CD4-positive, alpha-beta memory T cell (primary cell): ENCODE measurements at regions not wholly inside any gene's neighbourhood (a gene's known extent, or its start where the extent isn't known, plus 50 kb on each side); places are given as distances from the start of the nearest gene placed in this dataset.
"Not testable (repeated sequence)": the region's sequence is repeated elsewhere in the genome, so short reads cannot be mapped to it uniquely, and the experiment has no call there.

Experiments
- CTCF ChIA-PET: fragments of 350-600 bp; sonication (Branson Sonifier 250); formaldehyde crosslinking; loops from one replicate; lab custom pipeline; 2021; ENCODE audit warnings: inconsistent platforms; ENCODE audit not compliant: partially characterized antibody; lab: Charles Lee
- POLR2A ChIA-PET: fragments of 350-600 bp; sonication (Branson Sonifier 250); formaldehyde crosslinking; loops from one replicate; lab custom pipeline; 2021; ENCODE audit not compliant: partially characterized antibody; lab: Charles Lee
- DNase-seq, 5 donors: peaks; one replicate each; pipeline versions ENCODE4 v3.0.0 to v3.0.0-alpha.2; 2020 to 2022; ENCODE audit warnings: mixed read lengths in 1 of 5
- H3K27ac ChIP-seq: one replicate; pipeline ENCODE4 v1.7.0; 2013; ENCODE audit warnings: low read depth, low read length
- H3K27me3 ChIP-seq: 2 replicates; pipeline ENCODE4 v1.7.0; 2013; ENCODE audit warnings: mild to moderate bottlenecking, low read length, moderate library complexity; ENCODE audit not compliant: insufficient read depth
- H3K36me3 ChIP-seq: 2 replicates; pipeline ENCODE4 v1.7.0; 2013; ENCODE audit warnings: mild to moderate bottlenecking, low read length, moderate library complexity; ENCODE audit not compliant: insufficient read depth
- H3K4me1 ChIP-seq: 2 replicates; pipeline ENCODE4 v1.7.0; 2013; ENCODE audit warnings: mild to moderate bottlenecking, low read length, moderate library complexity; ENCODE audit not compliant: insufficient read depth
- H3K4me3 ChIP-seq, 2 donors: one replicate each; pipeline ENCODE4 v1.7.0; 2013; ENCODE audit warnings: low read length in 2 of 2, mild to moderate bottlenecking in 1 of 2
- H3K9me3 ChIP-seq, 2 donors: one replicate each; pipeline ENCODE4 v1.7.0; 2013; ENCODE audit warnings: low read length in 2 of 2, control low read depth in 1 of 2; ENCODE audit not compliant: control insufficient read depth in 1 of 2
- H3K27ac Mint-ChIP-seq, 7 donors: one replicate each; pipeline ENCODE4 v1.8.0; 2020 to 2021; ENCODE audit warnings: mixed read lengths in 7 of 7, mild to moderate bottlenecking in 6 of 7, inconsistent platforms in 3 of 7, moderate library complexity in 3 of 7
- H3K27me3 Mint-ChIP-seq, 2 donors: one replicate each; pipeline ENCODE4 v1.8.0; 2020 to 2021; ENCODE audit warnings: mixed read lengths in 2 of 2
- H3K36me3 Mint-ChIP-seq, 2 donors: one replicate each; pipeline ENCODE4 v1.8.0; 2020 to 2021; ENCODE audit warnings: mixed read lengths in 2 of 2, inconsistent platforms in 1 of 2, mild to moderate bottlenecking in 1 of 2
- H3K4me1 Mint-ChIP-seq, 4 donors: one replicate each; pipeline ENCODE4 v1.8.0; 2020 to 2021; ENCODE audit warnings: mixed read lengths in 4 of 4, mild to moderate bottlenecking in 1 of 4
- H3K4me3 Mint-ChIP-seq, 8 donors: one replicate each; pipeline ENCODE4 v1.8.0; 2020 to 2021; ENCODE audit warnings: mixed read lengths in 8 of 8, mild to moderate bottlenecking in 7 of 8, moderate library complexity in 6 of 8, inconsistent platforms in 3 of 8
- H3K9me3 Mint-ChIP-seq, 8 donors: one replicate each; pipeline ENCODE4 v1.8.0; 2020 to 2021; ENCODE audit warnings: mixed read lengths in 8 of 8, mild to moderate bottlenecking in 5 of 8, inconsistent platforms in 3 of 8, moderate library complexity in 1 of 8
- intact Hi-C: fragments of 100-400 bp; cut with micrococcal nuclease; formaldehyde crosslinking; loops from one replicate; pipeline ENCODE4 v1.15.1; 2023

DNA sequence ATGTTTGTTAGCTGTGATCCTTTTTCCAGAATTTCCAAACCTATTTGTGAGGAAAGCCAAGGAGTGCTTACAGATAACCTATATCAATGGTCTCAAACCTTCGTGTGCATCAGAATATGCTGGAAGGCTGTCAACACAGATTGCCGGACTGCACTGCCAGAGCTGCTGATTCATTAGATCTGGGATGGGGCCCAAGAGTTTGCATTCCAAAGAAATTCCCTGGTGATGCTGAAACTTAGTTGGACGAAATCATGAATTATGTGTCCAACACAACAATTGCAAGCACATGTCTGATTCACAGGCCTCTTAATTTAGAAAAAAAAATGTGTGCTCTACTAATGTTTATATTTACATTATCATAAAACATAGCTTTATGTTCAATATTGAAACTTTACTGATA, 544.0 kb upstream of the AMOT start:
- Histone ChIP-seq H3K4me1 (no peaks in the 10 kb centered on the region), H3K27me3 (no peaks in the 10 kb centered on the region), H3K36me3 (no peaks in the 10 kb centered on the region), H3K27ac (no peak overlapping the region), H3K4me3 (no peak overlapping the region), H3K9me3 (no peaks in the 10 kb centered on the region)
- Mint-ChIP-seq H3K36me3 (no peaks in the 10 kb centered on the region), H3K27me3 (no peaks in the 10 kb centered on the region), H3K4me1 (no peaks in the 10 kb centered on the region), H3K27ac (no peak overlapping the region), H3K9me3 (peaks cover 0 to 5% (median 0%) of the 10 kb centered on the region in 8 donors), H3K4me3 (no peak overlapping the region)
- ChIA-PET POLR2A (no interaction called here), CTCF (no interaction called here)
- no peak for DNase-seq
- intact Hi-C loops = no loop called here

GRCh38 chrX:113373421-113373820, 532.8 kb upstream of the AMOT start:
- H3K9me3 ChIP-seq, CTCF ChIA-PET, H3K36me3 ChIP-seq, H3K9me3 Mint-ChIP-seq, H3K4me3 Mint-ChIP-seq, intact Hi-C loops, H3K4me1 ChIP-seq, H3K4me1 Mint-ChIP-seq, DNase-seq, H3K27me3 Mint-ChIP-seq, POLR2A ChIA-PET, H3K36me3 Mint-ChIP-seq, H3K27ac Mint-ChIP-seq, H3K27ac ChIP-seq, H3K4me3 ChIP-seq, H3K27me3 ChIP-seq: not testable (repeated sequence)

DNA sequence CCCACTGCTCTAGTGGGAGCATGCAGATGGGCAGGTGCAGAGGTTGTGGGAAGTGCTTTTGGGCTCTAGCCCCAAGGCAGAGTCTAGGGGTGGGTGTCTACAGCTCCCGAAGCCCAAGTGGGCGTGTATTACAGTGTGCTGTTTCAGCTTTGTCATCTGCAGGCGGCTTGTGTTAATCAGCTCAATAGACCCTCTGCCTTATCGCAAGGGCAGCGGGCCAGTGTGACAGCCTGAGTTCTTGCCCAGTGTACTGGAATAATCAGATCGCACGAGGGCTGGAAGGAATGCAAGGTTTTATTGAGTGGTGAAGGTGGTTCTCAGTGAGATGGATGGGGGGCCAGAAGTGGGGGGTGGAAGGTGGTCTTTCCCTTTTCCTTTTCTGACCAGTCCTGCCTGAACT, 529.4 kb upstream of the AMOT start:
- Histone ChIP-seq H3K4me3 (no peak overlapping the region), H3K36me3 (no peaks in the 10 kb centered on the region), H3K4me1 (no peaks in the 10 kb centered on the region), H3K9me3 (no peaks in the 10 kb centered on the region), H3K27ac (no peak overlapping the region), H3K27me3 (no peaks in the 10 kb centered on the region)
- Mint-ChIP-seq H3K9me3 (peaks cover 0 to 4% (median 0%) of the 10 kb centered on the region in 8 donors), H3K27me3 (no peaks in the 10 kb centered on the region), H3K4me3 (no peak overlapping the region), H3K27ac (no peak overlapping the region), H3K4me1 (no peaks in the 10 kb centered on the region), H3K36me3 (no peaks in the 10 kb centered on the region)
- ChIA-PET CTCF (no interaction called here), POLR2A (no interaction called here)
- intact Hi-C loops = no loop called here
- no peak for DNase-seq

DNA sequence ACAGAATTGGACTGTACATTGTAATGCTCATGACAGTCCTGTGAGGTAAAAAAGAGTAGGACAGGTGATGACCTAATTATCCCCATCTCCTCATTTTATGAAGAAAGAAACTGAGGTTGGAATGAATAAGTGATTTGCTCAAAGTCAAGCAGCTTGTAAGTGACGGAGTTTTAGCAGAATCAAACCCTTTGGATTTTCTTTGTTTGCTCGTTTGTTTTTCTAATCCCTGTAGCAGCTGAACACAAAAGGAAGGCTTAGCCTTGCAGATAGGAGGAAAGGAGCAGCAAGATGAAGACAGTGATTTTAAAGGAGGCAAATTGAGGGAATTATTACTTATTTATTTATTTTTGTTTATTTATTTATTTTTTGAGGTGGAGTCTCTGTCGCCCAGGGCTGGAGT, 528.4 kb upstream of the AMOT start:
- peaks cover 0 to 7% (median 1%) of the 10 kb centered on the region in 8 donors for H3K9me3 Mint-ChIP-seq
- H3K4me3 Mint-ChIP-seq = no peak overlapping the region
- Histone ChIP-seq H3K9me3 (no peaks in the 10 kb centered on the region), H3K36me3 (no peaks in the 10 kb centered on the region), H3K4me1 (no peaks in the 10 kb centered on the region), H3K27ac (no peak overlapping the region), H3K27me3 (no peaks in the 10 kb centered on the region), H3K4me3 (no peak overlapping the region)
- H3K36me3 Mint-ChIP-seq = no peaks in the 10 kb centered on the region
- intact Hi-C loops = no loop called here
- POLR2A ChIA-PET = no interaction called here
- H3K27me3 Mint-ChIP-seq = no peaks in the 10 kb centered on the region
- DNase-seq = no peak
- CTCF ChIA-PET = no interaction called here
- no peaks in the 10 kb centered on the region for H3K4me1 Mint-ChIP-seq
- peak overlapping the region in 1 of 7 donors; percentile 15 for H3K27ac Mint-ChIP-seq

- Histone ChIP-seq H3K36me3 (no peaks in the 10 kb centered on the region), H3K4me1 (no peaks in the 10 kb centered on the region), H3K4me3 (no peak overlapping the region), H3K27ac (no peak overlapping the region), H3K9me3 (no peaks in the 10 kb centered on the region), H3K27me3 (no peaks in the 10 kb centered on the region)
- H3K4me1 Mint-ChIP-seq = no peaks in the 10 kb centered on the region
- no peak overlapping the region for H3K27ac Mint-ChIP-seq
- intact Hi-C loops = no loop called here
- DNase-seq = no peak
- ChIA-PET POLR2A (no interaction called here), CTCF (no interaction called here)
- H3K36me3 Mint-ChIP-seq = no peaks in the 10 kb centered on the region
- H3K9me3 Mint-ChIP-seq = peaks cover 0 to 2% (median 0%) of the 10 kb centered on the region in 8 donors
- no peak overlapping the region for H3K4me3 Mint-ChIP-seq
- no peaks in the 10 kb centered on the region for H3K27me3 Mint-ChIP-seq
Observed at GRCh38 chrX:113353134-113353533, 512.5 kb upstream of the AMOT start.

DNA sequence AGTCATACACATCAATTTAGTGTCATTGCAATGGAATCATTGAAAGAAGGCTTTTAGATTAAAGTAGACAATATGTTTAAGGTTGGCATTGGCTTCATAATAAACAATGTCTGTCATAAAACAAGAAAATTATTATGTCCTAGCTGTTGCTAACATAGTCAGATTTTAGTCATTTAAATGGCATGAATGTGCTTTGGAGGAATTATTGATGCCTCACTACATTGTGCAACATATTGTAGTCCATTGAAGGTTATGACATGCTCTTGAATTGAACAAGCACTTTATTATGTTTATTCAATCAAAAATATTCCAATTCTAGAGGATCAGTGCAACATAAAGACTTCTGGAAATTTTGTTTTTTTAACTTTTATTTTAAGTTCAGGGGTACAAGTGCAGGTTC, 489.8 kb upstream of the AMOT start:
- intact Hi-C loops = no loop called here

DNA sequence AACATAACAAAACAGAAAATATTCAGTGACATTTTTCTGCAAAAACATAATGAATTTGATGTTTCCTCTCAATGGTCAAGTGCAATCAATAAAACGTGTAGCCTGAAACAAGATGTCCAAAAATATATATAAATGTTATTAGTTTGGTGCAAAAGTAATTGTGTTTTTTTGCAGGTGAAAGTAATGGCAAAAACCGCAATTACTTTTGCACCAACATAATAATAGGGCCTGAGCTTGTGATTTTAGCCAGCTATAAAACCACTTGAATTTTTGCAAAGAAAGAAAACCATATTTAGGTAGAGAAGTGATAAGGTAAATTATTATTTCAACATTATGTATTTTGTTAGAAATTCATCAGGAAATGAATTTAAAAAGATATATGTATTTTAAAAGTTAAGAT, 475.3 kb upstream of the AMOT start:
- CTCF ChIA-PET = no interaction called here
- Mint-ChIP-seq H3K27ac (no peak overlapping the region), H3K9me3 (peaks cover 0 to 5% (median 0%) of the 10 kb centered on the region in 8 donors), H3K27me3 (no peaks in the 10 kb centered on the region), H3K4me3 (no peak overlapping the region), H3K4me1 (no peaks in the 10 kb centered on the region), H3K36me3 (no peaks in the 10 kb centered on the region)
- H3K27ac ChIP-seq = no peak overlapping the region
- DNase-seq = no peak
- no peaks in the 10 kb centered on the region for H3K9me3 ChIP-seq
- H3K36me3 ChIP-seq = no peaks in the 10 kb centered on the region
- POLR2A ChIA-PET = no interaction called here
- no peaks in the 10 kb centered on the region for H3K27me3 ChIP-seq
- intact Hi-C loops = no loop called here
- no peaks in the 10 kb centered on the region for H3K4me1 ChIP-seq
- H3K4me3 ChIP-seq = no peak overlapping the region

More for the DNA sequence above, 489.8 kb upstream of the AMOT start:
- Mint-ChIP-seq H3K27me3 (no peaks in the 10 kb centered on the region), H3K27ac (no peak overlapping the region), H3K4me1 (no peaks in the 10 kb centered on the region), H3K9me3 (peaks cover 0 to 2% (median 0%) of the 10 kb centered on the region in 8 donors), H3K4me3 (no peak overlapping the region), H3K36me3 (no peaks in the 10 kb centered on the region)
- no peak overlapping the region for H3K4me3 ChIP-seq
- CTCF ChIA-PET = no interaction called here
- no peaks in the 10 kb centered on the region for H3K9me3 ChIP-seq
- no peak for DNase-seq
- POLR2A ChIA-PET = no interaction called here
- no peaks in the 10 kb centered on the region for H3K4me1 ChIP-seq
- no peak overlapping the region for H3K27ac ChIP-seq
- H3K27me3 ChIP-seq = no peaks in the 10 kb centered on the region
- H3K36me3 ChIP-seq = no peaks in the 10 kb centered on the region

DNA sequence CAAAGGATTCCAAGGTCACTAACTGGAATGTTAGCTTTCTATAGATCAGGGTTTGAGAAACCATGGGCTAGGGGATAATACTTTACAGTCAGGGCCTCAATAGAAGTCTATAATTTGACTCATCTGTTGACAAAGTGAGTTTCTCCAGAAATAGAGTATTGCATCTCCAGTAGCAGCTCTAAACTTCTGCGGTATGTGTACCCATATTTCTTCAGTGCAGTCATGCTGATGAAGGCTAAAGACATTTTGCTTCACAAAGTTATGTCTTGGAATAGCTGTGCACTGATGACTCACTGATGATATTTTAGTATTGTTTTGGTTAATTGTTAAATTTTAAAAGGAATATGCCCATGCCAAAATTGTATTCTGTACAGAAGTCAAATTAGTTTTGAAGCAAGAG, 464.9 kb upstream of the AMOT start:
- no peaks in the 10 kb centered on the region for H3K27me3 Mint-ChIP-seq
- H3K9me3 Mint-ChIP-seq = peaks cover 0 to 6% (median 3%) of the 10 kb centered on the region in 8 donors
- no peak overlapping the region for H3K27ac ChIP-seq
- H3K27ac Mint-ChIP-seq = no peak overlapping the region
- no peaks in the 10 kb centered on the region for H3K36me3 Mint-ChIP-seq
- H3K36me3 ChIP-seq = no peaks in the 10 kb centered on the region
- ChIA-PET CTCF (no interaction called here), POLR2A (no interaction called here)
- no peaks in the 10 kb centered on the region for H3K4me1 ChIP-seq
- H3K9me3 ChIP-seq = no peaks in the 10 kb centered on the region
- no peak overlapping the region for H3K4me3 Mint-ChIP-seq
- H3K4me1 Mint-ChIP-seq = no peaks in the 10 kb centered on the region
- no peak for DNase-seq
- H3K27me3 ChIP-seq = no peaks in the 10 kb centered on the region
- no peak overlapping the region for H3K4me3 ChIP-seq
- intact Hi-C loops = no loop called here
